GM19468 (cell line): ENCODE measurements at regions not wholly inside any gene's neighbourhood (a gene's known extent, or its start where the extent isn't known, plus 50 kb on each side); places are given as distances from the start of the nearest gene placed in this dataset.
"Not testable (repeated sequence)": the region's sequence is repeated elsewhere in the genome, so short reads cannot be mapped to it uniquely, and the experiment has no call there.

Experiments used
- ATAC-seq: cut with Tn5 transposase; IDR thresholded peaks from one replicate; pipeline ENCODE4 v1.9.1; 2021; ENCODE audit warnings: mild to moderate bottlenecking, moderate library complexity, moderate number of reproducible peaks; ENCODE audit not compliant: unreplicated experiment; ENCODE audit errors: extremely low read depth

DNA sequence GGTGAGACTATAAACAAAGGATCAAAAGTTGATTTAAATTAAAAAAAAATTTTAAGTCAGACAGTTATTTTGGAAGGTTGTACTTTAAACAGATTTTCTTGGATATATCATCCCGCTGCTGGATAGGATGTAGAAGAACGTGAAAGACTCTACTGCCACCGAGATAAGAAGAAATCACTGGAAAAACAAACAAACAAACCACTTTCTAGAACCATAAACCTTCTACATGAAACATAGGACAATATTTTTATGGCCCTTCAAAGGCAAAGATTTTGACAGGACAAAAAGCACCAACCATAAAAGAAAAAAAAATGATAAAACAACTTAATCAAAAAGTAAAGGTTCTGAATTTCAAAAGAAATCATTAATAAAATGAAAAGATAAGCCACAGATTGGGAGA lies 268.2 kb upstream of the DAAM1 start:
- no peak for ATAC-seq

DNA sequence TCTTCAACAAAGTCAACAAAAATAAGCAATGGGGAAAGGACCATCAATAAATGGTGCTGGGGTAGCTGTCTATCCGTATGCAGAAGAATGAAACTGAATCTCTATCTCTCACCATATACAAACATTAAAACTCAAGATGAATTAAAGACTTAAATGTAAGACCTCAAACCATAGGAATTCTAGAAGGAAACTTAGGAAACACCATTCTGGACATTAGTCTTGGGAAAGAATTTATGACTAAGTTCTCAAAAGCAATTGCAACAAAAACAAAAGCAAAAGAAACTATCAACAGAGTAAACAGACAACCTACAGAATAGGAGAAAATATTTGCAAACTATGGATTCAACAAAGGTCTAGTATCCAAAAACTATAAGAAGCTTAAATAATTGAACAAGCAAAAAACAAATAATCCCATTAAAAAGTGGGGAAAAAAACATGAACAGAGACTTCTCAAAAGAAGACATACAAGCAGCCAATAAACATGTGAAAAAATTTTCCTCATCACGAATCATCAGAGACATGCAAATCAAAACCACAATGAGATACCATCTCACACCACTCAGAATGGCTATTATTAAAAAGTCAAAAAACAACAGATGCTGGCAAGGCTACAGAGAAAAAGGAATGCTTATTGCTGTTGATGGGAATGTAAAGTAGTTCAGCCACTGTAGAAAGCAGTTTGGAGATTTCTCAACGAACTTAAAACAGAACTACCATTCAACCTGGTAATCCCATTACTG lies 266.1 kb upstream of the DAAM1 start:
- not testable (repeated sequence) for ATAC-seq

DNA sequence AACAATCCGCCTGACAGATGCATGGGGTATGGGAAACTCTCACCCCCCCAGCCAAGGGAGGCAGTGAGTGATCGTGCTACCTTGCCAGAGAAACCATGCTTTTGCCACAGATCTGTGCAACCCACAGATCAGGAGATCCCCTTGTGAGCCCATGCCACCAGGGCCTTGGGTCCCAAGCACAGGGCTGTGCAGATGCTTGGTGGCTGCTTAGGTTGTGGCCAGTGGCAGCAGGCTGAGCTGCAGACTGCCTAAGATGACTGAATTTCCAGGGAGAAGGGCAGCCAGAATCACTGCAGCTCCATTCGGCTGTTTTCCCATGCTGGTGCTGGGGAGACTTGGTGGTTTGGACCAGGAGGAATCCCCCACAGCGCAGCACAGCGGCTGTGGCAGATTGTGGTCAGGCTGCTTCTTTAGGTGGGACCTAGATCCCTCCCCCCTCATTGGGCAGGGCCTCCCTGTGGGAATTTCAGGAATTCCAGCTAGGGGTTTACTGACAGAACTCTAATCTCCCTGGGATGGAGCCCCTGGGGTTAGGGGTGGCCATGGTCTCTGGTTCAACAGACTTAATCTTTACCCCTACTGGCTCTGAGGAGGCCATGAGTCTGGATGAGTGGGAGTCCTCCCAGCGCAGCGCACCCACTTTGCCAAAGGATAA lies 264.6 kb upstream of the DAAM1 start:
- ATAC-seq: no peak

- ATAC-seq: no peak
Measured at GRCh38 chr14:58941629-58942028, 246.8 kb upstream of the DAAM1 start.

GRCh38 chr14:58942516-58942915 lies 246.0 kb upstream of the DAAM1 start:
- ATAC-seq: no peak

GRCh38 chr14:58944343-58944967 lies 244.0 kb upstream of the DAAM1 start:
- ATAC-seq: no peak

DNA sequence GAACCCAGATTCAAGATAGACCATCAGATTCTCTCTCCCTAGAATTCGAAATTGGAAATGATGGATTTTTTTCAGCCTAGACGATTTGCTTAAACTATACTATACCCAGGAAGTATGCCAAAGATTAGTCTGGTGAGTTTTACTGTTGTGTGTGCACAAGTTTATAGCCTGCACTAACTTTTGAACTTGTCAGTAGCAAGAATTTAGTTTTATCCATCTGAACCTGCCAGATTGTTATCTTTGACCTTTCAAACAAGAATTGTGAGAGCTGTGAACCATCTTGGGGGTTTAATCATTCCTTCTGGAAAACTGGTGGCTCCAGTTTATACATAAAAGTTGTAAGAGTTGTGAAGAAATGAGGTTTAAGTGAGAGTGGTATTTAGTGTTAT lies 243.5 kb upstream of the DAAM1 start:
- ATAC-seq: no peak

GRCh38 chr14:58946431-58946830 lies 242.0 kb upstream of the DAAM1 start:
- no peak for ATAC-seq

GRCh38 chr14:58947156-58947555 lies 241.3 kb upstream of the DAAM1 start:
- ATAC-seq: no peak

DNA sequence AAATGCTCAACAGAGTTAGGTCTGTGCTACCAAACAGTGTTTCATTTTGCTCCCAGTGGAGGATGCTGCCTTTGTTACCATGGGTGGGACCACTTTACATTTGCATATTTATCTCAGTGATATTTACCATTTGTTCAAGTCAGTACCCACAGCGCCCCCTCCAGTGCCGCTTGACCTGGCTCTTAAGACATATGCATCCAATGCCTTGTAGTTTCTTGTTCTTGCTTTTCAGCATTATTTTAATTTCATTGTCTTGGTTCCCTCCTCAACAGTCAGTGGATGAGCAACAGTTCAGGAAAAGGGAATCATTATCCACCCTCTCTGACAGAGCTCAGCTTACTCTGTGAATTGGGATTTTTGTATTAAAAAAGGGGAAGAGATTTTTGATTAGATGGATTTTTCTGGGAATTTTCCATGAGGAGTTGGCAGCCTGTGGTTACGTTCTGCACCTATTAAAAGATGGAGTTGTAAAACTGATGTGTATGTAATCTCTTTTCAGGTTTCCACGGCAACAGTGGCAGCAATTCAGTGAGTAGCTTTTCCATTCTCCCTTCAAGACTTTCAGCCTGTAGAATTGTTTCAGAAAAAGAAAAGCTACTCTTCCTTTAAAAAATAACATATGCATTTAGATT lies 240.5 kb upstream of the DAAM1 start:
- ATAC-seq: no peak

GRCh38 chr14:58950555-58950954 lies 237.9 kb upstream of the DAAM1 start:
- no peak for ATAC-seq

DNA sequence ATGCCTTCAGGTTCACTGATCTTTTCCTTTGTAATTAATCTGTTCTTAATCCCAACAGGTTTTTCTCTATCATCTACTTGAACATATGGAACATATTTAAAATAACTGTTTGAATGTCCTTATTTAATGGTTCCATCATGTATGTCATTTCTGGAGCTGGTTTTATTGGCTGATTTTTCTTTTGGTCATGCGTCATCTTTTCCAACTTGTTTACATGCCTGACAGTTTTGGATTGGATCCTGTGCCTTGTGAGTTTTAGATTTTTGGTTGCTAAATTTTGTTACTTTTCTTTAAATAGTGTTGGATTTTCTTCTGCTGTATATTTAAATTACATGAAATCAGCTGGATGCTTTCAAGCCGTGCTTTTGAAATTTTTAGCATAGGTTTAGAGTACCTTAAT lies 237.3 kb upstream of the DAAM1 start:
- no peak for ATAC-seq

- no peak for ATAC-seq
Measured at GRCh38 chr14:58954052-58954451, 234.4 kb upstream of the DAAM1 start.

- no peak for ATAC-seq
Measured at GRCh38 chr14:58954901-58955861, 233.3 kb upstream of the DAAM1 start.

- ATAC-seq: no peak
Measured at GRCh38 chr14:58961045-58961731, 227.3 kb upstream of the DAAM1 start.

DNA sequence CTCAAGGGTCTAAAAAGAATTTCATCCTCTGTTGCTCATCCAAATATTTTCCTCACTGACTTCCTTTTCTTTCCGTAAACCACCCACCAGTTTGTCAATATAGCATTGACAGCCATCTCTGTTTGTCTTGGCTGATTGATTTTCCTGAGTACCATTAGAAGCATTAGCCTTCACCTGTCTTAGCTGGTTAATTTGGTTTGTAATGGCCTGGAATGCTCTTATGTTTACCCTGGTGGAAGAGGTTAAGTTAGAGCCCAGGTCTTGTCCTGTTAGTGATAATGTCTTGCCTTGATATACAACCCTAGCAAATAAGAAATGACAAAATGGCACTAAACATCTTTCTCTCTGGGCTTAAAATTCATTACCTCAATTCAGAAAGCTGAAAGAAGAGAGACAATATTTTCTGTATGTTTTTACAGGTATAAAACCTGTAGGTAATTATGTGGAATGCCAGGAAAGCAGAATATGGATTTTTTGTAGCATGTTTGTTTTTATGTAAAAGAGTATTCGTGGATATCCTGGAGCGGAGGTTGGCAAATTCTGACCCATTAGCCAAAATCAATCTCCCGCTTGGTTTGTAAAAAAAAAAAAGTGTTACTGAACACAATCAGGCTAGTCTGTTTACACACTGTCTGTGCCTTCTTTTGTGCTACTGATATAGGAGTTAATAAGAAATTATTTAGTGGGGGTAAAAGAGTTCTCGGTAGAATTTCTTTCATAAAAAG lies 224.4 kb upstream of the DAAM1 start:
- no peak for ATAC-seq

DNA sequence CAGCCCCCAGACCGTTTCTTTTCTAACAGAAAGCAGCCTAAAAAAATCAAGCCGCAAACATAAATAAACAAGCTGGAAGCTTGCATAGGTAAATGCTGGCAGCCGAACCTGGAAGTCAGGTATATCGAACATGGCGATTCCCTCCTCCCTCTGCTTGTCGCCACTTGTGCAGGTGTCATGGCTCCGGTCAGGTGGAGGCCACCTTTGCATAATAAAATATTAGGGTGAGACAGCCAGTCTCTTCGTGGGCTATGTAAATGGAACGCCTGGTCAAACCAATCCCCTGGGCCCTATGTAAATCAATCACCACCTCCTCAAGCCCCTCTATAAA lies 223.9 kb upstream of the DAAM1 start:
- no peak for ATAC-seq

DNA sequence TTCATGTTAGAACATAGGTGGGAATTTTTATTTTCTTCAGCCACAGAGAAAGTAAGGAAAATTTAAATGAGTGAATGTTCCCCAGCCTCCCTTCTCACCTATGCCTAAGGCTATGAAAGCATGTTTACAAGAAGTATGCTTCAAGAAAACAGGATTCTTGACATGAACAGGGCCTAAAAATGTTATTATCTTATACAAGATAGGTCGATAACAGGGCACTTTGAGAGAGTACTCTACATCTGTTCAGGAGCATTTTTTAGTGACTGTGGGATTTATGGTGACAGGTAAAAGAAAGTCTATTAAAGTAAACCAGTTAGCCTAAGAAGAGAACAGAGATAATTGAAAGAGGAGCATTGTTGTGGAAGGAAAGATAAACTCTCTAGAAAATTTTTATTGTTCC lies 222.9 kb upstream of the DAAM1 start:
- no peak for ATAC-seq

GRCh38 chr14:58966997-58967396 lies 221.5 kb upstream of the DAAM1 start:
- ATAC-seq: no peak
